DND-41 (cell line): ENCODE measurements at regions not wholly inside any gene's neighbourhood (a gene's known extent, or its start where the extent isn't known, plus 50 kb on each side); places are given as distances from the start of the nearest gene placed in this dataset.

Source experiments
- CTCF ChIP-seq: IDR thresholded peaks from 2 replicates; pipeline ENCODE4 v1.5.1; 2012; ENCODE audit warnings: borderline replicate concordance, low read length, moderate library complexity, mild to moderate bottlenecking; ENCODE audit not compliant: poor library complexity, severe bottlenecking; ENCODE audit errors: extremely low read depth
- EZH2 ChIP-seq: IDR thresholded peaks from 3 replicates; pipeline ENCODE4 v1.6.1; 2012; ENCODE audit warnings: borderline replicate concordance, low read depth, mild to moderate bottlenecking, moderate library complexity, low read length, inconsistent platforms; ENCODE audit not compliant: severe bottlenecking

GRCh38 chr2:48240912-48241311, 73.6 kb upstream of the FOXN2 start:
- TF ChIP-seq CTCF (no peak), EZH2 (no peak)
